HEK293 (cell line): ENCODE measurements at regions not wholly inside any gene's neighbourhood (a gene's known extent, or its start where the extent isn't known, plus 50 kb on each side); places are given as distances from the start of the nearest gene placed in this dataset.

Experiments
- CTCF ChIA-PET: fragments of 350-600 bp; formaldehyde crosslinking; extraction: SDS; loops from one replicate; lab custom pipeline; 2021; ENCODE audit warnings: antibody characterized with exemption; lab: Yijun Ruan, JAX
- POLR2A ChIA-PET: fragments of 300-600 bp; formaldehyde crosslinking; extraction: SDS; loops from one replicate; lab custom pipeline; 2020; ENCODE audit warnings: antibody characterized with exemption, inconsistent platforms; lab: Yijun Ruan, JAX
- H3K27ac ChIP-seq: fragments of 200-500 bp; sonication (Bioruptor generic); 2 replicates; pipeline ENCODE4 v1.5.1; 2014; ENCODE audit warnings: low read depth, low read length, control low read depth, inconsistent platforms; ENCODE audit errors: extremely low read depth
- H3K36me3 ChIP-seq, 2 experiments: fragments of 200-500 bp in 1 of 2; sonication (Bioruptor generic) in 1 of 2; 1 replicate in 1 of 2; 2 replicates in 1 of 2; pipeline ENCODE4 v1.5.1; 2014 to 2017; ENCODE audit warnings: inconsistent platforms in 2 of 2, low read length in 2 of 2; ENCODE audit not compliant: control insufficient read depth in 2 of 2, insufficient read depth in 1 of 2
- H3K4me1 ChIP-seq: fragments of 200-500 bp; sonication (Bioruptor generic); 2 replicates; pipeline ENCODE4 v1.5.1; 2014; ENCODE audit warnings: mild to moderate bottlenecking, low read length, inconsistent platforms; ENCODE audit not compliant: control insufficient read depth, insufficient read depth
- H3K4me3 ChIP-seq: 2 replicates; pipeline ENCODE4 v1.5.1; 2011; ENCODE audit warnings: low read depth, mild to moderate bottlenecking, control low read depth, low read length, moderate library complexity
- H3K9me3 ChIP-seq: fragments of 200-500 bp; sonication (Bioruptor generic); 2 replicates; pipeline ENCODE4 v1.5.1; 2014; ENCODE audit warnings: low read depth, low read length, inconsistent platforms; ENCODE audit not compliant: control insufficient read depth, insufficient read depth
- REPIN1 ChIP-seq: fragments of 450-650 bp; formaldehyde crosslinking; IDR thresholded peaks from 2 replicates; pipeline ENCODE4 v1.5.1; 2017; ENCODE audit warnings: missing biosample characterization, missing genetic modification characterization, low read depth
- SP3 ChIP-seq: fragments of 450-650 bp; formaldehyde crosslinking; IDR thresholded peaks from 2 replicates; pipeline ENCODE4 v1.5.1; 2016; ENCODE audit warnings: missing biosample characterization, missing genetic modification characterization
- SP7 ChIP-seq: fragments of 450-650 bp; formaldehyde crosslinking; IDR thresholded peaks from 2 replicates; pipeline ENCODE4 v1.5.1; 2016; ENCODE audit warnings: missing biosample characterization, missing genetic modification characterization
- ZBTB11 ChIP-seq: fragments of 450-650 bp; formaldehyde crosslinking; conservative IDR thresholded peaks from 2 replicates; pipeline ENCODE4 v1.5.1; 2016; ENCODE audit warnings: low read depth, missing biosample characterization, missing genetic modification characterization
- ZBTB7A ChIP-seq: fragments of 450-650 bp; formaldehyde crosslinking; IDR thresholded peaks from 2 replicates; pipeline ENCODE4 v1.5.1; 2016; ENCODE audit warnings: low read depth, missing biosample characterization, missing genetic modification characterization
- ZBTB8A ChIP-seq: fragments of 450-650 bp; formaldehyde crosslinking; IDR thresholded peaks from 2 replicates; pipeline ENCODE4 v1.5.1; 2016; ENCODE audit warnings: missing biosample characterization, missing genetic modification characterization
- ZNF19 ChIP-seq: fragments of 450-650 bp; formaldehyde crosslinking; IDR thresholded peaks from 2 replicates; pipeline ENCODE4; 2016; ENCODE audit warnings: missing biosample characterization, missing genetic modification characterization, low read depth
- ZNF202 ChIP-seq: fragments of 450-650 bp; formaldehyde crosslinking; IDR thresholded peaks from 2 replicates; pipeline ENCODE4 v1.5.1; 2016; ENCODE audit warnings: missing biosample characterization, missing genetic modification characterization, borderline replicate concordance
- ZNF24 ChIP-seq: fragments of 450-650 bp; formaldehyde crosslinking; IDR thresholded peaks from 2 replicates; pipeline ENCODE4 v1.5.1; 2016; ENCODE audit warnings: missing biosample characterization, missing genetic modification characterization
- ZNF37A ChIP-seq: fragments of 450-650 bp; IDR thresholded peaks from 2 replicates; pipeline ENCODE4 v1.5.1; 2018; ENCODE audit warnings: missing biosample characterization, missing genetic modification characterization
- ZNF426 ChIP-seq: fragments of 450-650 bp; formaldehyde crosslinking; IDR thresholded peaks from 2 replicates; pipeline ENCODE4 v1.5.1; 2017; ENCODE audit warnings: missing biosample characterization, missing genetic modification characterization, mild to moderate bottlenecking, inconsistent platforms, moderate library complexity
- ZNF473 ChIP-seq: fragments of 450-650 bp; formaldehyde crosslinking; IDR thresholded peaks from 2 replicates; pipeline ENCODE4 v1.5.1; 2017; ENCODE audit warnings: missing biosample characterization, missing genetic modification characterization
- ZNF521 ChIP-seq: fragments of 450-650 bp; formaldehyde crosslinking; IDR thresholded peaks from 2 replicates; pipeline ENCODE4 v1.5.1; 2017; ENCODE audit warnings: missing biosample characterization, mild to moderate bottlenecking, missing genetic modification characterization
- ZNF626 ChIP-seq: fragments of 450-650 bp; sonication (Bioruptor Pico); formaldehyde crosslinking; IDR thresholded peaks from 2 replicates; pipeline ENCODE4 v1.5.1; 2018; ENCODE audit warnings: missing biosample characterization, missing genetic modification characterization, inconsistent platforms
- ZNF658 ChIP-seq: fragments of 450-650 bp; formaldehyde crosslinking; IDR thresholded peaks from 2 replicates; pipeline ENCODE4; 2016; ENCODE audit warnings: missing biosample characterization, missing genetic modification characterization
- ZNF701 ChIP-seq: fragments of 450-650 bp; formaldehyde crosslinking; IDR thresholded peaks from 2 replicates; pipeline ENCODE4 v1.5.1; 2016; ENCODE audit warnings: missing biosample characterization, missing genetic modification characterization
- ZNF704 ChIP-seq: fragments of 450-650 bp; formaldehyde crosslinking; IDR thresholded peaks from 2 replicates; pipeline ENCODE4 v1.5.1; 2016; ENCODE audit warnings: missing biosample characterization, missing genetic modification characterization
- ZNF785 ChIP-seq: fragments of 450-650 bp; formaldehyde crosslinking; IDR thresholded peaks from 2 replicates; pipeline ENCODE4 v1.5.1; 2016; ENCODE audit warnings: missing biosample characterization, missing genetic modification characterization
- ZNF830 ChIP-seq: fragments of 450-650 bp; IDR thresholded peaks from 2 replicates; pipeline ENCODE4 v1.5.0; 2018; ENCODE audit warnings: missing biosample characterization, missing genetic modification characterization, low read depth, mild to moderate bottlenecking, moderate library complexity
- TF ChIP-seq, protein P1 (sequence below): fragments of 450-650 bp; formaldehyde crosslinking; IDR thresholded peaks from 2 replicates; pipeline ENCODE4 v1.5.1; 2017; ENCODE audit warnings: missing biosample characterization, missing genetic modification characterization
- TF ChIP-seq, protein P2 (sequence below): fragments of 450-650 bp; formaldehyde crosslinking; IDR thresholded peaks from 2 replicates; pipeline ENCODE4 v1.5.1; 2017; ENCODE audit warnings: missing biosample characterization, missing genetic modification characterization

- TF ChIP-seq, protein P1, sequence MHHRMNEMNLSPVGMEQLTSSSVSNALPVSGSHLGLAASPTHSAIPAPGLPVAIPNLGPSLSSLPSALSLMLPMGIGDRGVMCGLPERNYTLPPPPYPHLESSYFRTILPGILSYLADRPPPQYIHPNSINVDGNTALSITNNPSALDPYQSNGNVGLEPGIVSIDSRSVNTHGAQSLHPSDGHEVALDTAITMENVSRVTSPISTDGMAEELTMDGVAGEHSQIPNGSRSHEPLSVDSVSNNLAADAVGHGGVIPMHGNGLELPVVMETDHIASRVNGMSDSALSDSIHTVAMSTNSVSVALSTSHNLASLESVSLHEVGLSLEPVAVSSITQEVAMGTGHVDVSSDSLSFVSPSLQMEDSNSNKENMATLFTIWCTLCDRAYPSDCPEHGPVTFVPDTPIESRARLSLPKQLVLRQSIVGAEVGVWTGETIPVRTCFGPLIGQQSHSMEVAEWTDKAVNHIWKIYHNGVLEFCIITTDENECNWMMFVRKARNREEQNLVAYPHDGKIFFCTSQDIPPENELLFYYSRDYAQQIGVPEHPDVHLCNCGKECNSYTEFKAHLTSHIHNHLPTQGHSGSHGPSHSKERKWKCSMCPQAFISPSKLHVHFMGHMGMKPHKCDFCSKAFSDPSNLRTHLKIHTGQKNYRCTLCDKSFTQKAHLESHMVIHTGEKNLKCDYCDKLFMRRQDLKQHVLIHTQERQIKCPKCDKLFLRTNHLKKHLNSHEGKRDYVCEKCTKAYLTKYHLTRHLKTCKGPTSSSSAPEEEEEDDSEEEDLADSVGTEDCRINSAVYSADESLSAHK (tag by site-specific recombination), result no peak
- no peak for TF ChIP-seq ZNF473
- TF ChIP-seq ZBTB8A, result no peak
- no peak for TF ChIP-seq ZNF701 (tag by site-specific recombination)
- no peak for TF ChIP-seq ZNF626 (tag by site-specific recombination)
- no peak for TF ChIP-seq ZNF830
- TF ChIP-seq REPIN1 (tag by site-specific recombination), result no peak
- TF ChIP-seq ZNF19 (tag by site-specific recombination), result no peak
- no peak for TF ChIP-seq ZNF785
- TF ChIP-seq SP3, result no peak
- no peak for TF ChIP-seq ZNF37A
- TF ChIP-seq ZNF658 (tag by site-specific recombination), result no peak
- no peak for TF ChIP-seq SP7 (tag by site-specific recombination)
- no peaks in the 10 kb centered on the region for H3K9me3 ChIP-seq
- no peaks in the 10 kb centered on the region for H3K4me1 ChIP-seq
- H3K4me3 ChIP-seq, result no peak overlapping the region
- CTCF ChIA-PET, result no interaction called here
- no peaks in the 10 kb centered on the region for H3K36me3 ChIP-seq
- no peak overlapping the region for H3K27ac ChIP-seq
- POLR2A ChIA-PET, result no interaction called here
Measured at GRCh38 chr3:98688363-98688762, 74.8 kb upstream of the ST3GAL6 start.

- Histone ChIP-seq H3K36me3 (no peaks in the 10 kb centered on the region), H3K4me3 (no peak overlapping the region), H3K9me3 (no peaks in the 10 kb centered on the region), H3K27ac (no peak overlapping the region), H3K4me1 (no peaks in the 10 kb centered on the region)
- POLR2A ChIA-PET, result no interaction called here
- TF ChIP-seq ZNF24 (tag by site-specific recombination), result no peak
- TF ChIP-seq ZNF701 (tag by site-specific recombination), result no peak
- TF ChIP-seq ZBTB11, result no peak
- no peak for TF ChIP-seq ZNF426 (tag by site-specific recombination)
- TF ChIP-seq ZNF202 (tag by site-specific recombination), result no peak
- TF ChIP-seq, protein P2, sequence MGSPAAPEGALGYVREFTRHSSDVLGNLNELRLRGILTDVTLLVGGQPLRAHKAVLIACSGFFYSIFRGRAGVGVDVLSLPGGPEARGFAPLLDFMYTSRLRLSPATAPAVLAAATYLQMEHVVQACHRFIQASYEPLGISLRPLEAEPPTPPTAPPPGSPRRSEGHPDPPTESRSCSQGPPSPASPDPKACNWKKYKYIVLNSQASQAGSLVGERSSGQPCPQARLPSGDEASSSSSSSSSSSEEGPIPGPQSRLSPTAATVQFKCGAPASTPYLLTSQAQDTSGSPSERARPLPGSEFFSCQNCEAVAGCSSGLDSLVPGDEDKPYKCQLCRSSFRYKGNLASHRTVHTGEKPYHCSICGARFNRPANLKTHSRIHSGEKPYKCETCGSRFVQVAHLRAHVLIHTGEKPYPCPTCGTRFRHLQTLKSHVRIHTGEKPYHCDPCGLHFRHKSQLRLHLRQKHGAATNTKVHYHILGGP (tag by site-specific recombination), result no peak
- no peak for TF ChIP-seq ZNF704 (tag by site-specific recombination)
- no peak for TF ChIP-seq ZNF521 (tag by site-specific recombination)
- no peak for TF ChIP-seq ZBTB7A (tag by site-specific recombination)
- TF ChIP-seq, all 188 proteins: peak for 0
- CTCF ChIA-PET, result interaction anchor here (0.7 kb wide), 1 partner anchor 235 kb away, joined by 5 read pairs; no protein-coding TSS in a partner anchor
Measured at GRCh38 chr3:98690876-98691275, 72.3 kb upstream of the ST3GAL6 start.
